Esophagus squamous epithelium (tissue), 4 donors: ENCODE measurements at regions not wholly inside any gene's neighbourhood (a gene's known extent, or its start where the extent isn't known, plus 50 kb on each side); places are given as distances from the start of the nearest gene placed in this dataset.

Experiments used
- POLR2A ChIP-seq, 4 donors: fragments of 450-650 bp; IDR thresholded peaks; one replicate each; pipeline ENCODE4 v1.6.1; 2017; ENCODE audit warnings: antibody characterized with exemption in 4 of 4, mild to moderate bottlenecking in 4 of 4, moderate library complexity in 3 of 4
- TF ChIP-seq, protein P1 (sequence below), 6 experiments: fragments of 450-650 bp in 4 of 6; fragments of 200-600 bp in 2 of 6; sonication (generic) in 2 of 6; IDR thresholded peaks; one replicate each; pipeline ENCODE4 v1.5.1; 2016 to 2019; ENCODE audit warnings: antibody characterized with exemption in 6 of 6, mild to moderate bottlenecking in 4 of 6, moderate library complexity in 4 of 6

DNA sequence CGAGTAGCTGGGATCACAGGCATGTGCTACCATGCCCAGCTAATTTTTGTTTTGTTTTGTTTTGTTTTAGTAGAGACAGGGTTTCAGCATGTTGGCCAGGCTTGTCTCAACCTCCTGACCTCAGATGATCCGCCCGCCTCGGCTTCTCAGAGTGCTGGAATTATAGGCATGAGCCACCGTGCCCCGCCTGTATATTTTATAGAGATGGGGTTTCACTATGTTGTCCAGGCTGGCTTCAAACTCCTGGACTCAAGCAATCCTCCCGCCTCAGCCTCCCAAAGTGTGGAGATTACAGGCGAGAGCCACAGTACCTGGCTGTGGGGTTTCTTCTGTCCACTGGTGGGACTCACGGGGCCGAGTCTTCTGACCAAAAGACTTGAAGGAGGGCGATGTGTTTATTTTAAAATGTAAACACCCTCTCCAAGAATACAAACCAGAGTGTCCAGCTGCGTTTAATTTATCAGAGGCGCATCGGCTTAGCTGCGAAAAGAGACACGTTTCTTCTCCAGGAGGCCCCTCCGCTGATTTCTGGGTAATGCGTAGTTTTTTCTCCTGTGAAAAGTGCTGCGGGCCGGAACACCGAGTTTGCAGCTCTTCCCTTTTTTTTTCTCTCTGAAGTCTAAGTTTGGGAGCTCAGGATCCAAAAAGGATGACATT lies 86.9 kb upstream of the CIBAR2 start:
- TF ChIP-seq, protein P1, sequence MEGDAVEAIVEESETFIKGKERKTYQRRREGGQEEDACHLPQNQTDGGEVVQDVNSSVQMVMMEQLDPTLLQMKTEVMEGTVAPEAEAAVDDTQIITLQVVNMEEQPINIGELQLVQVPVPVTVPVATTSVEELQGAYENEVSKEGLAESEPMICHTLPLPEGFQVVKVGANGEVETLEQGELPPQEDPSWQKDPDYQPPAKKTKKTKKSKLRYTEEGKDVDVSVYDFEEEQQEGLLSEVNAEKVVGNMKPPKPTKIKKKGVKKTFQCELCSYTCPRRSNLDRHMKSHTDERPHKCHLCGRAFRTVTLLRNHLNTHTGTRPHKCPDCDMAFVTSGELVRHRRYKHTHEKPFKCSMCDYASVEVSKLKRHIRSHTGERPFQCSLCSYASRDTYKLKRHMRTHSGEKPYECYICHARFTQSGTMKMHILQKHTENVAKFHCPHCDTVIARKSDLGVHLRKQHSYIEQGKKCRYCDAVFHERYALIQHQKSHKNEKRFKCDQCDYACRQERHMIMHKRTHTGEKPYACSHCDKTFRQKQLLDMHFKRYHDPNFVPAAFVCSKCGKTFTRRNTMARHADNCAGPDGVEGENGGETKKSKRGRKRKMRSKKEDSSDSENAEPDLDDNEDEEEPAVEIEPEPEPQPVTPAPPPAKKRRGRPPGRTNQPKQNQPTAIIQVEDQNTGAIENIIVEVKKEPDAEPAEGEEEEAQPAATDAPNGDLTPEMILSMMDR (IDR thresholded peaks at IDR 0.05): no peak
- no peak for TF ChIP-seq POLR2A (IDR thresholded peaks at IDR 0.05)
